ENCODE measurements at regions not wholly inside any gene's neighbourhood (a gene's known extent, or its start where the extent isn't known, plus 50 kb on each side); places are given as distances from the start of the nearest gene placed in this dataset.

DNA sequence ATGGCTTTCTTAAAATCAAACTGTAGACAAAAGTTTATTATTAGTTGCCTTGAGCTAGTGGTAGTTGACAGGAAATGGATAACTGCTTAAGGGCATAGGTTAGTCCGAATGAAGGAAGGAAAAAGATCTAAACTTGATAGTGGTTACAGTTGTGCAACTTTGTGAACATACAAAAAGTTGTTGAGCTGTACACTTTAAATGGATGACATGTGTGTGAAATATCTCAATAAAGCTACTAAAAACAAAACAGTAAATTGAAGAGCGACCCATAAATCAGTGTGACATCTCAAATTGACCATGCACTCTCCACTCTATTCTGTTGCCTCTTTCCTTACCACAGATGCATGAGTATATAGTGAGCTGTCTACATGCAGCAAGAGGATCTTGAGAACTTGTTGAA lies 1757.8 kb downstream of the PCDH9 start:
- TF ChIP-seq LEF1 (IDR thresholded peaks at IDR 0.05; ENCODE audit: borderline replicate concordance) (no peak), SP1 (IDR thresholded peaks at IDR 0.05) (no peak)

Measured in HEK293T (cell line).